Neuronal stem cell (in vitro differentiated cells): ENCODE measurements at regions not wholly inside any gene's neighbourhood (a gene's known extent, or its start where the extent isn't known, plus 50 kb on each side); places are given as distances from the start of the nearest gene placed in this dataset.
"Not testable (repeated sequence)": the region's sequence is repeated elsewhere in the genome, so short reads cannot be mapped to it uniquely, and the experiment has no call there.

Experiments used
- DNase-seq: peaks from one replicate; pipeline ENCODE4 v3.0.0-alpha.2; 2013; ENCODE audit warnings: low spot score
- H2AFZ ChIP-seq: one replicate; pipeline ENCODE4 v1.6.1; 2013; ENCODE audit warnings: mild to moderate bottlenecking, low read length, inconsistent platforms
- H2AK5ac ChIP-seq: 2 replicates; pipeline ENCODE4 v1.6.1; 2013; ENCODE audit warnings: low read depth, mild to moderate bottlenecking, inconsistent platforms, low read length, moderate library complexity, mixed read lengths
- H2BK120ac ChIP-seq: 2 replicates; pipeline ENCODE4 v1.6.1; 2013; ENCODE audit warnings: low read depth, mild to moderate bottlenecking, inconsistent platforms, low read length, moderate library complexity, mixed read lengths
- H2BK12ac ChIP-seq: one replicate; pipeline ENCODE4 v1.6.1; 2013; ENCODE audit warnings: low read length, inconsistent platforms
- H2BK15ac ChIP-seq: 2 replicates; pipeline ENCODE4 v1.6.1; 2013; ENCODE audit warnings: mild to moderate bottlenecking, low read length, inconsistent platforms, mixed read lengths
- H2BK5ac ChIP-seq: one replicate; pipeline ENCODE4 v1.6.1; 2013; ENCODE audit warnings: inconsistent platforms, mild to moderate bottlenecking, low read length, moderate library complexity
- H3K14ac ChIP-seq: one replicate; pipeline ENCODE4 v1.6.1; 2013; ENCODE audit warnings: low read length, inconsistent platforms
- H3K18ac ChIP-seq: 2 replicates; pipeline ENCODE4 v1.6.1; 2013; ENCODE audit warnings: low read length, inconsistent platforms
- H3K23ac ChIP-seq: 2 replicates; pipeline ENCODE4 v1.6.1; 2013; ENCODE audit warnings: low read depth, mild to moderate bottlenecking, mixed read lengths, low read length, inconsistent platforms; ENCODE audit not compliant: poor library complexity
- H3K27ac ChIP-seq: replicated peaks from 3 replicates; pipeline ENCODE4 v1.5.1; 2013; ENCODE audit warnings: low read length, inconsistent platforms
- H3K27me3 ChIP-seq, 3 experiments: 2 replicates each; pipeline ENCODE4 v1.6.1; 2013; ENCODE audit warnings: low read length in 3 of 3, mild to moderate bottlenecking in 2 of 3, inconsistent platforms in 1 of 3, low read depth in 1 of 3, mixed read lengths in 1 of 3, moderate library complexity in 1 of 3; ENCODE audit not compliant: control insufficient read depth in 3 of 3, insufficient read depth in 3 of 3
- H3K36me3 ChIP-seq, 2 donors: replicated peaks in 1 of 2; 2 replicates each; pipeline ENCODE4 v1.6.1; 2013; ENCODE audit warnings: low read length in 2 of 2; ENCODE audit not compliant: control insufficient read depth in 2 of 2, insufficient read depth in 2 of 2
- H3K4ac ChIP-seq: 2 replicates; pipeline ENCODE4 v1.6.1; 2013; ENCODE audit warnings: inconsistent platforms, mild to moderate bottlenecking, low read length, moderate library complexity
- H3K4me1 ChIP-seq, 2 donors: 1 replicate in 1 of 2; 2 replicates in 1 of 2; pipeline ENCODE4 v1.6.1; 2013; ENCODE audit warnings: low read length in 2 of 2, low read depth in 1 of 2; ENCODE audit not compliant: control insufficient read depth in 2 of 2, insufficient read depth in 1 of 2
- H3K4me2 ChIP-seq: one replicate; pipeline ENCODE4 v1.6.1; 2013; ENCODE audit warnings: mild to moderate bottlenecking, low read length, inconsistent platforms; ENCODE audit not compliant: insufficient read depth, poor library complexity, severe bottlenecking
- H3K4me3 ChIP-seq, 2 donors: 2 replicates each; pipeline ENCODE4 v1.5.1; 2013; ENCODE audit warnings: low read length in 2 of 2, mild to moderate bottlenecking in 2 of 2, inconsistent platforms in 1 of 2, moderate library complexity in 1 of 2
- H3K79me1 ChIP-seq: one replicate; pipeline ENCODE4 v1.6.1; 2013; ENCODE audit warnings: low read depth, mild to moderate bottlenecking, inconsistent platforms, low read length, moderate library complexity
- H3K9ac ChIP-seq: one replicate; pipeline ENCODE4 v1.6.1; 2013; ENCODE audit warnings: mild to moderate bottlenecking, low read depth, low read length, inconsistent platforms; ENCODE audit not compliant: poor library complexity
- H3K9me3 ChIP-seq, 2 donors: replicated peaks in 1 of 2; 2 replicates each; pipeline versions ENCODE3 to v1.6.1; 2013; ENCODE audit warnings: low read length in 2 of 2, mild to moderate bottlenecking in 2 of 2, inconsistent platforms in 1 of 2, low read depth in 1 of 2, mixed read lengths in 1 of 2, moderate library complexity in 1 of 2; ENCODE audit not compliant: control insufficient read depth in 2 of 2, insufficient read depth in 1 of 2
- H4K8ac ChIP-seq: one replicate; pipeline ENCODE4 v1.6.1; 2013; ENCODE audit warnings: low read depth, mild to moderate bottlenecking, inconsistent platforms, low read length, moderate library complexity
- H4K91ac ChIP-seq: one replicate; pipeline ENCODE4 v1.6.1; 2013; ENCODE audit warnings: low read length, low read depth, mild to moderate bottlenecking, inconsistent platforms; ENCODE audit not compliant: poor library complexity
- WGBS, 2 donors: extraction: QIAGEN DNeasy Blood & Tissue Kit; methylation state at CpG; one replicate each; pipeline ENCODE4 v1.1.7; 2013; ENCODE audit warnings: missing lambda C conversion rate in 2 of 2, mixed read lengths in 1 of 2; ENCODE audit not compliant: insufficient read length in 2 of 2, insufficient replicate concordance in 1 of 2; ENCODE audit errors: extremely low coverage in 2 of 2; 5-methylcytosine and 5-hydroxymethylcytosine counted together

DNA sequence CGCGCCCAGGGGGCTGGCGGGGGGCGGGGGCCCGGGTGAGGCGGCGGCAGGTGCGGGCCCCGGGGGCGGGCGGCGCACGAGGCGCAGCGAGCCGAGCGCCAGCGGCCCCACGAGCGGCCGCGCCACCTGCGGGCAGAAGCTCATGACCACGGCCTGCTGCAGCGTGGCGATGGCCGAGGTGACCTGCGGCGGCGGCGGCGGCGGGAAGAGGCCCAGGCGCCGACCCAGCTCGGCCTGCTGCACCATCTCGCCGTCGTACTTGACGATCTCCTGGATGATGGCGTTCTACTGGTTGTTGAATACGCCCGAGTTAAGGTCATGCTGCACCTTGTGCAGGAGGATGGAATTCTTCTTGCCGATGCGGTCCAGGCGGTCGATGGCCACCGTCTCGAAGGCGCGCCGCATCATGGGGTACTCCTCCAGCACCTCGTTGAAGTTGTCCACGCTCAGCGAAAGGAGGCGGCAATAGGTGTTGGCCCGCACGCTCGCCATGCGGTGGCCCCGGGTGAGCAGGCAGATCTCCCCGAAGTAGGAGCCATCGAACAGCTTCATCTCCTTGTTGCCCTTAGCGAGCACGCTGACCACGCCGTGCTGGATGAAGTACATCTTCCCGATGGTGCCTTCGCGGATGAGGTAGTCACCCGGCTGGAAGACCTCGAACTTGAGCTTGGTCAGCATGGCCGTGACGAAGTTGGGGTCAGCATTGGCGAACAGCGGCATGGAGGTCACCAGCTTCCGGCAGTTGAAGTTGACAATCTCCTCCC is 89.5 kb downstream of the GOLGA8K start:
- not testable (repeated sequence) for H3K4ac ChIP-seq, H3K23ac ChIP-seq, H2BK5ac ChIP-seq, H3K9ac ChIP-seq, H3K27ac ChIP-seq, H3K4me1 ChIP-seq, H3K9me3 ChIP-seq, H2AFZ ChIP-seq, H3K79me1 ChIP-seq, H2BK15ac ChIP-seq, H2AK5ac ChIP-seq, DNase-seq, H2BK12ac ChIP-seq, H3K27me3 ChIP-seq, H3K4me2 ChIP-seq, H4K8ac ChIP-seq, H3K14ac ChIP-seq, H3K18ac ChIP-seq, H3K4me3 ChIP-seq, H3K36me3 ChIP-seq, H4K91ac ChIP-seq, H2BK120ac ChIP-seq
- no CpG with 5 or more reads among the region's 77 CpGs for WGBS, 2 donors

DNA sequence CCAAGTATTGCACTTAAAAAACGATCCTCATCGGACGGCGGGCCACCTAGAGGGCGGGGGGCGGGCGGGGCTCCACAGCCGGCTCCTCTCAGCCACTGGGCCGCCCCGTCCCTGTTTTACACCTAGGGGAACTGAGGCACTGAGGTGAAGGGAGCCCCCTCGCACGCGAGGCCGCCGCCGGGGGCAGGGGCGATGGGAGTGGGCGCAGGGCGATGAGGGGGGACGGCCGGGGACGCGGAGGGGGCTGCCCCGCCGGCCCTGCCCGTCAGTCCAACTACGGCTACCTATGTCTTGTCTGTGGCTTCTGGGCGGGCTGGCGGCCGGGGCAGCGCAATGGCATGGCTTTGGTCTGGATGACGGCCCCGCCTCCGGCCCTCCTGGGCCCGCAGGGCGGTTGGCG is 90.4 kb downstream of the GOLGA8K start:
- not testable (repeated sequence) for H3K4me1 ChIP-seq, H4K91ac ChIP-seq, H4K8ac ChIP-seq, H3K9me3 ChIP-seq, H3K23ac ChIP-seq, H3K27me3 ChIP-seq, H2BK15ac ChIP-seq, H2BK12ac ChIP-seq, H3K36me3 ChIP-seq, H3K18ac ChIP-seq, H2AFZ ChIP-seq, H3K4me2 ChIP-seq, H3K79me1 ChIP-seq, H3K4ac ChIP-seq, DNase-seq, H2BK5ac ChIP-seq, H3K9ac ChIP-seq, H3K14ac ChIP-seq, H3K27ac ChIP-seq, H2AK5ac ChIP-seq, H3K4me3 ChIP-seq, H2BK120ac ChIP-seq
- WGBS, 2 donors, result no CpG with 5 or more reads among the region's 37 CpGs

DNA sequence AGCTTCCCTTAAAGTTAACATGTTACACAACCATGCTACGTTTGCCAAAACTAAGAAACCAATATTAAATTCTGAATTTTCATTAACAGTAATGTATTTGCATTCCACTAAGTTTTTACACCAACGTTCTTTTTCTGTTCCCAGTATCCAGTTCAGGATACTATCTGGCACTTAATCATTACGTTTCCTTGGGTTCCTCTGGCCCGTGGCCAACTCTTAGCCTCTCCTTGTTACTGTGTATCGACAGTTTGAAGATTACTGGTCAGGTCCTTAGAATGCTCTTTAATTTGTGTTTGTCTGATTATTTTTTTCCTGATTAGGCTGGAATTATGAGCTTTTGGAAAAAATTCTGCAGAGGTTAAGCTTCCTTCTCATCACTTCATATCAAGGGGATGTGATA is 95.5 kb downstream of the GOLGA8K start:
- H3K4ac ChIP-seq, H4K8ac ChIP-seq, H2BK12ac ChIP-seq, H3K36me3 ChIP-seq, H2AK5ac ChIP-seq, H3K18ac ChIP-seq, DNase-seq, H3K27me3 ChIP-seq, H3K27ac ChIP-seq, H3K23ac ChIP-seq, H2AFZ ChIP-seq, H3K9me3 ChIP-seq, H3K4me1 ChIP-seq, H4K91ac ChIP-seq, H3K14ac ChIP-seq, H2BK5ac ChIP-seq, H3K4me2 ChIP-seq, H3K9ac ChIP-seq, H2BK15ac ChIP-seq, H2BK120ac ChIP-seq, H3K4me3 ChIP-seq, H3K79me1 ChIP-seq: not testable (repeated sequence)
- WGBS, 2 donors, result no CpG with 5 or more reads among the region's 5 CpGs

DNA sequence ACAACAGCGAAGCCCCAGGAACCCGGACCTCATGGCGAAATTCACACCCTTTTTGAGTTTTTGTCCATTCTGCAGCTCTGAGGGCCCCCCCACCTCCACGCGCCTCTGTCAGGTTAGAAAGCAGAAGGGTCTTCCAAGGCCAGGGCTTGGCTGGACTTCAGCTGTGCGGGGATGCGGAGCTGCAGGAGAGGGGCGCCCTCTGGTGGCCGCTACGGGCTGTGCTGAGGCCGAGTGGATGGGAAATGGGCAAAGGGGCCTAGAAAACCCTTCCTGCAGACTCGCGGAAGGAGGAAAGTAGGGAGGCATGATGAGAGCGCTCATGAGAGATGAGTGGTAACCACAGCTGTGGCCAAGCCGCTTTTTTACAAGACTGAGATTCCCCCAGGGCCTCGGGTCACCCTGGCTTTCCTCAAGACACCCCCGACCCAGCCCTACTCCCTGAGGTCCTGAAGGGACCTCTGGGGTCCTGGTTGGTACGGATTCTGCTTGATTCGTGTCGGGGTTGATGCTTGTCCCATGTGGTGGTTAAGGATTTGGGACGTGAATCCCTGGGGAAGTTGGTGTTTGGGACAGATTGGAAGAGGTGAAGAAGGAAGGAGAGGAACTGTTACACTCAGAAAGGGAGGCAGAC is 126.8 kb downstream of the GOLGA8K start:
- not testable (repeated sequence) for H2BK15ac ChIP-seq, H3K27ac ChIP-seq, H3K4ac ChIP-seq, H3K4me3 ChIP-seq, H3K23ac ChIP-seq, H3K36me3 ChIP-seq, H2AK5ac ChIP-seq, H2BK120ac ChIP-seq, H3K4me2 ChIP-seq, H3K14ac ChIP-seq, H3K4me1 ChIP-seq, H4K91ac ChIP-seq, H3K79me1 ChIP-seq, H3K9ac ChIP-seq, H3K9me3 ChIP-seq, DNase-seq, H3K27me3 ChIP-seq, H4K8ac ChIP-seq, H2AFZ ChIP-seq, H2BK12ac ChIP-seq, H2BK5ac ChIP-seq, H3K18ac ChIP-seq
- WGBS, 2 donors, result no CpG with 5 or more reads among the region's 21 CpGs
